ENCODE measurements at regions not wholly inside any gene's neighbourhood (a gene's known extent, or its start where the extent isn't known, plus 50 kb on each side); places are given as distances from the start of the nearest gene placed in this dataset.

- TF ChIP-seq ZNF281 (CRISPR knock-in tag; IDR thresholded peaks at IDR 0.05), result no peak
- no peak for TF ChIP-seq AR (CRISPR knock-in tag; IDR thresholded peaks at IDR 0.05)
- TF ChIP-seq E2F1 (CRISPR knock-in tag; IDR thresholded peaks at IDR 0.05), result no peak
- TF ChIP-seq ERG (CRISPR knock-in tag; IDR thresholded peaks at IDR 0.05), result no peak
- TF ChIP-seq PRDM15 (CRISPR knock-in tag; IDR thresholded peaks at IDR 0.05), result no peak
Measured at GRCh38 chr4:128517739-128518510, 230.3 kb upstream of the PGRMC2 start (continued).

GRCh38 chr4:128517096-128517738 is 229.6 kb upstream of the PGRMC2 start:
- ChIA-PET CTCF (interaction anchor here (1.2 kb wide), 1 partner anchor 63 kb away, joined by 3 read pairs; no protein-coding TSS in a partner anchor), POLR2A (no interaction called here)
- Mint-ChIP-seq H3K4me3 (no peak overlapping the region), H3K27ac (no peak overlapping the region), H3K9me3 (peaks cover 17% of the 10 kb centered on the region), H3K4me1 (peaks cover 40% of the 10 kb centered on the region), H3K27me3 (ENCODE audit: low read depth) (no peaks in the 10 kb centered on the region), H3K36me3 (no peaks in the 10 kb centered on the region; the same call in 1 of the 2 replicates)
- ATAC-seq (no peak), DNase-seq (ENCODE audit: low spot score) (no peak)
- TF ChIP-seq ZNF425 (CRISPR knock-in tag; conservative IDR thresholded peaks at IDR 0.05) (no peak), ELF4 (CRISPR knock-in tag; IDR thresholded peaks at IDR 0.05; ENCODE audit: low read depth) (no peak), CDX4 (CRISPR knock-in tag; IDR thresholded peaks at IDR 0.05; ENCODE audit: borderline replicate concordance) (no peak), JUN (CRISPR knock-in tag; IDR thresholded peaks at IDR 0.05) (no peak), TEAD1 (CRISPR knock-in tag; IDR thresholded peaks at IDR 0.05) (no peak), NFATC4 (CRISPR knock-in tag; IDR thresholded peaks at IDR 0.05) (no peak), FOXK1 (CRISPR knock-in tag; IDR thresholded peaks at IDR 0.05) (no peak), CREB1 (CRISPR knock-in tag; IDR thresholded peaks at IDR 0.05) (no peak), USF2 (CRISPR knock-in tag; IDR thresholded peaks at IDR 0.05) (no peak), ZNF219 (CRISPR knock-in tag; IDR thresholded peaks at IDR 0.05; ENCODE audit: borderline replicate concordance) (no peak), E2F1 (CRISPR knock-in tag; IDR thresholded peaks at IDR 0.05) (no peak), ZNF317 (CRISPR knock-in tag; IDR thresholded peaks at IDR 0.05; ENCODE audit: borderline replicate concordance, low read depth) (no peak)
